ENCODE measurements at regions not wholly inside any gene's neighbourhood (a gene's known extent, or its start where the extent isn't known, plus 50 kb on each side); places are given as distances from the start of the nearest gene placed in this dataset.

GRCh38 chr9:3732077-3733038 lies 206.6 kb upstream of the RFX3 start:
- peak; percentile 76 for DNase-seq (ENCODE audit: low read depth)

GRCh38 chr9:3730511-3730922 lies 204.7 kb upstream of the RFX3 start:
- no peak for DNase-seq (ENCODE audit: low read depth)

- DNase-seq (ENCODE audit: low read depth), result no peak
Measured at GRCh38 chr9:3721096-3721495, 195.3 kb upstream of the RFX3 start.

- no peak for DNase-seq (ENCODE audit: low read depth)
Measured at GRCh38 chr9:3719286-3719685, 193.5 kb upstream of the RFX3 start.

DNA sequence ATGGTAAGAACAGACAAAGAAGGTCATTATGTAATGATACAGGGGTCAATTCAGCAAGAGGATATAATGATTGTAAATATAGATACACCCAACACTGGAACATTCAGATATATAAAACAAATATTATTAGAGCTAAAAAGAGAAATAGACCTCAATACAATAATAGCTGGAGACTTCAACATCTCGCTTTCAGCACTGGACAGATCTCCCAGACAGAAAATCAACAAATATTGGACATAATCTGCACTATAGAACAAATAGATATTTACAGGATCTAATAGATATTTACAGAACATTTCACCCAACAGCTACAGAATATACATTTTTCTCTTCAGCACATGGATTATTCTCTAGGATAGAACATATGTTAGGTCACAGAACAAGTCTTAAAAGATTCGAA lies 190.6 kb upstream of the RFX3 start:
- DNase-seq (ENCODE audit: low read depth), result no peak

- DNase-seq (ENCODE audit: low read depth), result peak; percentile 12
Measured at GRCh38 chr9:3708751-3709150, 182.9 kb upstream of the RFX3 start.

- DNase-seq (ENCODE audit: low read depth), result no peak
Measured at GRCh38 chr9:3704890-3705289, 179.1 kb upstream of the RFX3 start.

GRCh38 chr9:3700772-3701171 lies 175.0 kb upstream of the RFX3 start:
- no peak for DNase-seq (ENCODE audit: low read depth)

- DNase-seq (ENCODE audit: low read depth), result no peak
Measured at GRCh38 chr9:3699883-3700282, 174.1 kb upstream of the RFX3 start.

DNA sequence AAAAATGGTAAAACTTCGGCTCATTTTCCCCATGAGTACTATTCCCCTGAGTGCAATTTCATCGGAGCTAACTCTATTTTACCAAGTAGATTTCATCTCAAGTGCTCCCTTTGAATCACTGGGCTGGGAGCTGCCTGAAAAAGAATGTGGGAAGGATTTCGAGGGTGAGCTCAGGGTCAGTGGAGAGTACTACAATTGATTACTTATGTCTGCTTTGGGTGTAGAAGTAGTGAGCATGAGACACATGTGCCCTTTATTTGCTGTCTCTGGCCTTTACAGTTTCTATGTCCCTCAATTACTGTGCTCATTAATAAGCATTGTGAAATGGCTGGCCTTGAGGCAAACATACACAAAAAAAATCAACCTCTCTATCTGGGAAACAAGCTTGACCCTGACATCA lies 172.7 kb upstream of the RFX3 start:
- no peak for DNase-seq (ENCODE audit: low read depth)

DNA sequence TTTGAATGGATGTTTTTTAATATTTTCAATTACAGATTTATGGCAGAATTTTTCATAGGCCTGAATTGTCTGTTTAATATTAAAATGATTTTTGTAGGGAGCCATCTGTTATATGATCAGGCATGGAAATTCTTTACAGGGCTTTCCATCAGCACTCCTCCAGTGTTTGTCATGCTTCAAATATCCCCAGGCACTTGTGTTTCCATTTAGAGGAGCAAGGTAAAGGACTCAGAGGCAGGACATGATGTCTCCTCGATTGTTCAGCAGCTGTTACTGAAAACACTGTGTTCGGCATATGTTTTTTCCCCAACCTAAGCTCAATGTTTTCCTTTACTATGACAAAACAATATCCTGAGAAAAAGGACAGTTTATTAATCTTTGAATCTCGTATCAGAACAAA lies 172.3 kb upstream of the RFX3 start:
- DNase-seq (ENCODE audit: low read depth), result no peak

- DNase-seq (ENCODE audit: low read depth), result no peak
Measured at GRCh38 chr9:3696368-3696767, 170.6 kb upstream of the RFX3 start.

DNA sequence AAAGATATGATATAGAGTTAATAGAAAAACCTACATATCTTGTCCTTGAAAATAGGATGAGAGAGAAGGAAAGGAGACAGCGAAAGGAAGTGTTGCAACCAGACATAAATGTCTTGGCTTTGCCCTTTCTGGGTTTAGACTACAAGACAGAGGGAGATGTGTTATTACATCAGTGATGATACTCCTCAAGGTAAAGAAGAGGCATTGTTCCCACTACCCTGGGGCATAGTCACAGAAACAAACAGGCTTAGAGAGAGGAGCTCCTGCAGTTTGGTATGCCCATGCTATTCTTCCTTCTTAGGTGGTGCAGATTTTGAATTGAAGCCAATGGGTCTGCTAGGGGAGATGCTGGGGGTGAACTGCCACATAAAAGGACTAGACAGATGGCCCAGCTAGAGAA lies 166.8 kb upstream of the RFX3 start:
- DNase-seq (ENCODE audit: low read depth), result no peak

DNA sequence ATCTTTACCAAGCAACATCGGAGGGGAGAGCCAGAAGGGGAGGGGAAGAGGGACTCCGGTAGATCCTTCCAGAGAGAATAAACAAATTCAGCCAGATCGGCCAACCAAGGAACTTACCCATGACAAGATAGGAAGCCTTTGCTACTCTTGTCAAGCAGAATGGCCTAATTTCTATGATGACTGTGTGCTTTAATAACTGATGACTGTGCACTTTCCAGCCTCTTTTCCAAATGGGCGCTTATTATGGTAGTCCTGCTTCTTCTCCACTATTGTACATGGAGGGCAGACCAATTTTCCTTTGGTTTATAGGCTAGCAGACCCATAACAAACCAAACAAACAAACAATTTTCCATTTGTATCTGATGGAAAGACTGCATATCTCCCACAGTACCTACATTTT lies 163.8 kb upstream of the RFX3 start:
- DNase-seq (ENCODE audit: low read depth), result no peak

- DNase-seq (ENCODE audit: low read depth), result no peak
Measured at GRCh38 chr9:3687145-3687544, 161.3 kb upstream of the RFX3 start.

DNA sequence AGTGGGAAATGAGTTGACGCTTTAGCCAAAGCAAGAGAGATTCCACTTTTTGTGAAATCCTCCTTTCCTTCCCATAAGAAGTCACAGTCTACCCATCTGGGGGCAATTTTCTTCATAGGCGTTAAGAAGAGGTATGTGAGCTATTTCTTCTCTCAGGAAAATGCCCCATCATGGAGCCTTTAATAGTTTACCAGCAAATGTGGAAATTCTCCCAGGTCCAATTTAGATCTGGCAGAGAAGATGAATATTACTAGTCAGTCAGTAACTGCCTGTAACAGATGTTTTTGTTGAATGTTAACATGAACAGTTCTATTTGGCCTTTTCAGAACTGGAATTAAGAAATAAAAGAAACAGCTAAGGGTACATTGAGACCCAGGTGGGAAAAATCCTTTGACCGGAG lies 156.4 kb upstream of the RFX3 start:
- peak; percentile 29 for DNase-seq (ENCODE audit: low read depth)

DNA sequence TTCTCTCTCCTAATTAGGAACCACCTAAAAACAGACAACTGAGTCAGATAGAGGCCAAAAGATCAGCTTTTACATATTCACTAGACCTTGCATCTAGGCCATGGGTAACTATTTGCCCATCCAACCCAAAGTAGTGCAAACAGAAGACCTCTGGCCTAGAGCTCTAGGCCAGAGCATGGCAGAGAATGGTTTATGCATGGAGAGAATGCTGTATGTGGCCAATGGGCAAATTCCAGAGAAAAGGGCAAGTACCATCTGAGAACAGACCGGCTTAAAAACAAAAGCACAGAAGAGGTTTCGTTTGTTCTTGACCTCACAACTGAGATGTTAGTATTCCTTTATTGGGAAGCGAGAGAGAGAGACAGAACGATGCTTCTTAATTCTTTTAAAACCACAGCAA lies 151.7 kb upstream of the RFX3 start:
- no peak for DNase-seq (ENCODE audit: low read depth)

DNA sequence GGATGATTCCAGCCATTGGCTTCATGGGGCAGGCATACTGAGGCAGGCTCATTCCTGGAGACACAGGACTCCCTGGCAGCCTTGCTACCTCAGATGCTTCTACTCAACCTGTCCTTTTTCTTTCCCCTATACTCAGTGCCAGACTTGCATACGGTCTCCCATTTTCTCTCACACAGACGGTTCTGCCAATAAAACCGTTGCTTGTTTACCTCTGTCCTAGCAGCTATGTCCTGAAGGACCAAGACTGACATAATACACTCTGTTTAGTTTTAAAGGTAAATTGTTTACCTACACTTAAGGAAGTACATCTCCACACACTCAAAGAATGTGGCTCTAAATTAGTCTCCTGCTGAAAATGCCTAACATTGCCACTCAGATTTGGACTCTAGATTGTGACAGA lies 151.0 kb upstream of the RFX3 start:
- DNase-seq (ENCODE audit: low read depth), result no peak

GRCh38 chr9:3675946-3676345 lies 150.1 kb upstream of the RFX3 start:
- peak; percentile 28 for DNase-seq (ENCODE audit: low read depth)

- no peak for DNase-seq (ENCODE audit: low read depth)
Measured at GRCh38 chr9:3674561-3674960, 148.8 kb upstream of the RFX3 start.

DNA sequence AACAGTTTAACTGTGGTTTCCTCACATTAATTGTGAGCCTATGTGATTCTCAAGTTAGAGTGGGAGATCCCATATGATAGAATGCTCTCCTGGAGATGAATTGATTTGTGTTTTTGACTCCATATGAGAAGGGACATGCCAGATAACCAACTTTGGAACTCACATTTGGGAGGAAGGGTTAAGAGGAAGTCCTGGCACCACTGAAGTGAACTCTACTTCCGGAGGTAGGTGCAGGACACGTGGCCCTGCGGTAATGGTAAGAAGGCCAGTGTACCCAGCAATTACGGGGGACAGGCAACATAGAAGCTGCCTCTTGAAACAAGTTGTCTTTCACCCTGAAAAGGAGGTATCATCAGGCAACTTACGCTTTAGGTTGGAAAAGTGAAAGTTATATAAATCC lies 146.6 kb upstream of the RFX3 start:
- no peak for DNase-seq (ENCODE audit: low read depth)

DNA sequence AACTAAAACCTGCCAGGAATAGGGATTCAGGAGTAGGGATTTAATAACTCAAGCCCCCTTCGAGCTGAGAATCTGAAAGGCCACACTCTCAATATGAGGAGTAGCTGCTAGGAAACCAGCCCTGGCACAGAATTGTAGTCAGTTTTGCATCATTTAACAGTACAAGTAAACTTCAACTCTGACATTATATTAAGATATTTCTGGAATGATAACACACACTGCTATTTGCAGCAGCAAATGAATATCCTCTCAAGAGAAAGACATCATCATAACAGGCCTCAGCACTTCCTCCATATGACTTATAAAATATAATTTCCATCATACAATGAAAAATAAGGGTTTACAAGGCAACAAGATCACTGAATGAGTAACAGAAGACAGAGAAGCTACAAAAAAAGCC lies 138.2 kb upstream of the RFX3 start:
- DNase-seq (ENCODE audit: low read depth), result peak; percentile 57

- no peak for DNase-seq (ENCODE audit: low read depth)
Measured at GRCh38 chr9:3662671-3663070, 136.9 kb upstream of the RFX3 start.

GRCh38 chr9:3660936-3661335 lies 135.1 kb upstream of the RFX3 start:
- no peak for DNase-seq (ENCODE audit: low read depth)

Data from fibroblast of gingiva (primary cell).